Esophagus muscularis mucosa (tissue), 3 donors: ENCODE measurements at regions not wholly inside any gene's neighbourhood (a gene's known extent, or its start where the extent isn't known, plus 50 kb on each side); places are given as distances from the start of the nearest gene placed in this dataset.

Experiments
- CTCF ChIP-seq, 3 experiments: fragments of 200-600 bp in 2 of 3; fragments of 450-650 bp in 1 of 3; sonication (generic) in 2 of 3; IDR thresholded peaks; one replicate each; pipeline ENCODE4 v1.5.1; 2017 to 2019; ENCODE audit warnings: antibody characterized with exemption in 3 of 3, mild to moderate bottlenecking in 2 of 3, moderate library complexity in 1 of 3
- POLR2AphosphoS5 ChIP-seq, 2 donors: sonication (generic); formaldehyde crosslinking; IDR thresholded peaks; one replicate each; pipeline ENCODE4 v1.6.1; 2017; ENCODE audit warnings: antibody characterized with exemption in 2 of 2

GRCh38 chrX:109952050-109952449 is 50.9 kb upstream of the TMEM164 start:
- TF ChIP-seq CTCF (IDR thresholded peaks at IDR 0.05): no peak
- TF ChIP-seq POLR2AphosphoS5 (IDR thresholded peaks at IDR 0.05): no peak
